ENCODE measurements at regions not wholly inside any gene's neighbourhood (a gene's known extent, or its start where the extent isn't known, plus 50 kb on each side); places are given as distances from the start of the nearest gene placed in this dataset.

DNA sequence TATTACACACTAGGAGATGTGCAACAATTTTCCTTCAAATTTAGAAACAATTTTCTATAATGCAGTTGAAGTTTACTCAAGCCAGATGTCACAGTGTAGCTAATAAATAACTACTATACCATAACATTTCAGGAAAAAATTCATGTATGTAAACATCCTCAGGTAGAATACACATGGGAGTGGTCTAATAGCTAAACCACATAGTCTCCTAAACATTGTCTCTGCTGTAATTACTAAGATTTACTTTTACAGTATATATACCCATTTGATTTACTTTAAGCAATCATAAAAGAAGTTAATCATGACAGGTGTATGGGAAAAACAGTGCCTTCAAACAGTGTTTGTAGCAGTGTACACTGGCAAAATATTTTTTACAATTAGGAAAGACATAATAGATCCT lies 110.1 kb upstream of the GRM7 start:
- TF ChIP-seq, protein P1, sequence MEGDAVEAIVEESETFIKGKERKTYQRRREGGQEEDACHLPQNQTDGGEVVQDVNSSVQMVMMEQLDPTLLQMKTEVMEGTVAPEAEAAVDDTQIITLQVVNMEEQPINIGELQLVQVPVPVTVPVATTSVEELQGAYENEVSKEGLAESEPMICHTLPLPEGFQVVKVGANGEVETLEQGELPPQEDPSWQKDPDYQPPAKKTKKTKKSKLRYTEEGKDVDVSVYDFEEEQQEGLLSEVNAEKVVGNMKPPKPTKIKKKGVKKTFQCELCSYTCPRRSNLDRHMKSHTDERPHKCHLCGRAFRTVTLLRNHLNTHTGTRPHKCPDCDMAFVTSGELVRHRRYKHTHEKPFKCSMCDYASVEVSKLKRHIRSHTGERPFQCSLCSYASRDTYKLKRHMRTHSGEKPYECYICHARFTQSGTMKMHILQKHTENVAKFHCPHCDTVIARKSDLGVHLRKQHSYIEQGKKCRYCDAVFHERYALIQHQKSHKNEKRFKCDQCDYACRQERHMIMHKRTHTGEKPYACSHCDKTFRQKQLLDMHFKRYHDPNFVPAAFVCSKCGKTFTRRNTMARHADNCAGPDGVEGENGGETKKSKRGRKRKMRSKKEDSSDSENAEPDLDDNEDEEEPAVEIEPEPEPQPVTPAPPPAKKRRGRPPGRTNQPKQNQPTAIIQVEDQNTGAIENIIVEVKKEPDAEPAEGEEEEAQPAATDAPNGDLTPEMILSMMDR (IDR thresholded peaks at IDR 0.05) = no peak
- no peak for TF ChIP-seq POLR2A (IDR thresholded peaks at IDR 0.05)
